ENCODE measurements at regions not wholly inside any gene's neighbourhood (a gene's known extent, or its start where the extent isn't known, plus 50 kb on each side); places are given as distances from the start of the nearest gene placed in this dataset.

- TF ChIP-seq GATA3 (IDR thresholded peaks at IDR 0.05; ENCODE audit: low read depth, low read length) (no peak), GATA2 (IDR thresholded peaks at IDR 0.05; ENCODE audit: low read depth, low read length) (no peak)
These were observed 64.8 kb downstream of the FAM50B start for GRCh38 chr6:3913958-3914337.

GRCh38 chr6:3915076-3915791, 66.1 kb downstream of the FAM50B start:
- TF ChIP-seq GATA2 (IDR thresholded peaks at IDR 0.05; ENCODE audit: low read depth, low read length) (no peak), GATA3 (IDR thresholded peaks at IDR 0.05; ENCODE audit: low read depth, low read length) (no peak)

- TF ChIP-seq GATA2 (IDR thresholded peaks at IDR 0.05; ENCODE audit: low read depth, low read length), result no peak
- TF ChIP-seq GATA3 (IDR thresholded peaks at IDR 0.05; ENCODE audit: low read depth, low read length), result no peak
These were observed 67.0 kb downstream of the FAM50B start for GRCh38 chr6:3916211-3916610.

GRCh38 chr6:3918469-3918868, 69.3 kb downstream of the FAM50B start:
- no peak for TF ChIP-seq GATA3 (IDR thresholded peaks at IDR 0.05; ENCODE audit: low read depth, low read length)
- no peak for TF ChIP-seq GATA2 (IDR thresholded peaks at IDR 0.05; ENCODE audit: low read depth, low read length)

- no peak for TF ChIP-seq GATA3 (IDR thresholded peaks at IDR 0.05; ENCODE audit: low read depth, low read length)
- no peak for TF ChIP-seq GATA2 (IDR thresholded peaks at IDR 0.05; ENCODE audit: low read depth, low read length)
These were observed 70.0 kb downstream of the FAM50B start for GRCh38 chr6:3919130-3919628.

- TF ChIP-seq GATA3 (IDR thresholded peaks at IDR 0.05; ENCODE audit: low read depth, low read length) (no peak), GATA2 (IDR thresholded peaks at IDR 0.05; ENCODE audit: low read depth, low read length) (no peak)
These were observed 70.7 kb downstream of the FAM50B start for GRCh38 chr6:3919849-3920248.

- no peak for TF ChIP-seq GATA3 (IDR thresholded peaks at IDR 0.05; ENCODE audit: low read depth, low read length)
These were observed 71.1 kb downstream of the FAM50B start for GRCh38 chr6:3920321-3920720.

- no peak for TF ChIP-seq GATA3 (IDR thresholded peaks at IDR 0.05; ENCODE audit: low read depth, low read length)
- no peak for TF ChIP-seq GATA2 (IDR thresholded peaks at IDR 0.05; ENCODE audit: low read depth, low read length)
These were observed 72.5 kb downstream of the FAM50B start for GRCh38 chr6:3921663-3922062.

- TF ChIP-seq GATA3 (IDR thresholded peaks at IDR 0.05; ENCODE audit: low read depth, low read length) (no peak), GATA2 (IDR thresholded peaks at IDR 0.05; ENCODE audit: low read depth, low read length) (no peak)
These were observed 76.9 kb downstream of the FAM50B start for GRCh38 chr6:3926150-3926482.

- no peak for TF ChIP-seq GATA2 (IDR thresholded peaks at IDR 0.05; ENCODE audit: low read depth, low read length)
- TF ChIP-seq GATA3 (IDR thresholded peaks at IDR 0.05; ENCODE audit: low read depth, low read length), result no peak
These were observed 78.9 kb downstream of the FAM50B start for GRCh38 chr6:3928111-3928510.

- TF ChIP-seq GATA2 (IDR thresholded peaks at IDR 0.05; ENCODE audit: low read depth, low read length), result no peak
- no peak for TF ChIP-seq GATA3 (IDR thresholded peaks at IDR 0.05; ENCODE audit: low read depth, low read length)
These were observed 80.2 kb downstream of the FAM50B start for GRCh38 chr6:3929281-3929798.

GRCh38 chr6:3937438-3937837, 88.3 kb downstream of the FAM50B start:
- no peak for TF ChIP-seq GATA3 (IDR thresholded peaks at IDR 0.05; ENCODE audit: low read depth, low read length)
- TF ChIP-seq GATA2 (IDR thresholded peaks at IDR 0.05; ENCODE audit: low read depth, low read length), result no peak

- TF ChIP-seq GATA2 (IDR thresholded peaks at IDR 0.05; ENCODE audit: low read depth, low read length), result no peak
- TF ChIP-seq GATA3 (IDR thresholded peaks at IDR 0.05; ENCODE audit: low read depth, low read length), result no peak
These were observed 89.7 kb downstream of the FAM50B start for GRCh38 chr6:3938715-3939367.

- TF ChIP-seq GATA2 (IDR thresholded peaks at IDR 0.05; ENCODE audit: low read depth, low read length), result no peak
- TF ChIP-seq GATA3 (IDR thresholded peaks at IDR 0.05; ENCODE audit: low read depth, low read length), result no peak
These were observed 90.3 kb downstream of the FAM50B start for GRCh38 chr6:3939368-3939958.

GRCh38 chr6:3939964-3940363, 90.8 kb downstream of the FAM50B start:
- TF ChIP-seq GATA3 (IDR thresholded peaks at IDR 0.05; ENCODE audit: low read depth, low read length), result no peak
- no peak; the same call in 1 of the 2 replicates for TF ChIP-seq GATA2 (IDR thresholded peaks at IDR 0.05; ENCODE audit: low read depth, low read length)

Measured in SH-SY5Y (cell line).